Activated gamma-delta T cell treated with Interleukin-2 at 50 U/mL for 16 hours (primary cell): ENCODE measurements at regions not wholly inside any gene's neighbourhood (a gene's known extent, or its start where the extent isn't known, plus 50 kb on each side); places are given as distances from the start of the nearest gene placed in this dataset.

Source experiments
- DNase-seq: peaks from one replicate; pipeline ENCODE4 v3.0.0-alpha.2; 2020

- DNase-seq, result no peak
Measured at GRCh38 chr1:239686386-239686785, 300.0 kb downstream of the CHRM3 start.

DNA sequence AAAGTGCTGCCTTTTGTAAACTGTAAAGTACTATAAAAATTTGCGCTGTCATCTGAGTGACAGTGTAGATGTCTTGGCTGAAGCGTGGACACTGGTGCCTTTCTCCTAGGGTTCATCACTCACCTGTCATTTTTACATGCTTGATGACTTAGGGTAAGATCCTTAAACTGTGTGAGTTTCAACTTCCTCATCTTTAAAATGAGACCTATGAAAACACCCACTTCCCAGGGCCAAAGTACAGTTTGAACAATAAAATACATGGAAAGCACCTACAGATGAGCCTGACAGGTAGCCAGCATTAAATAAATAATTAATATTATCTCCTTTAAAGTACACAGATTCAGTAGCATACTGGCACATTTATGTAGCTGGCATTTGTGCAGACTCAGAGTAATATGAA lies 309.9 kb downstream of the CHRM3 start:
- DNase-seq, result no peak

DNA sequence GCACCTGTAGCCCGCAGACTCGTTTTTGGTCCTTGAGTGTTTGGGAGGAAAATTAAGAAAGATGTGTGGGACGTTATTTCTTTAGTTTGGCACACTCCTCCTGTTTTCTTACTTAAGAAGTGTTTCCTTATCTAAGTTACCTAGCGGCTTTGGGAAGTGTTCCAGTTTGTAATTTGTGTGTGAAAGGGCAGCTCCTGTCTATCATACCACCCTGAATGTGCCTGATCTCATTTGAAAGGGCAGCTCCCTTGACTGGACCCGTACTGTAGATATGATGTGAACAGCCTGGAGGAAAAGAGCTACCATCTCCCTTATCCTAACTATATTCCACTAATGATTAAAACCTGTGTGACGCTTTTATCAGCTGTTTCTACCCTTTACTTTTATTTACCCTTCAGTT lies 314.3 kb downstream of the CHRM3 start:
- DNase-seq, result no peak

DNA sequence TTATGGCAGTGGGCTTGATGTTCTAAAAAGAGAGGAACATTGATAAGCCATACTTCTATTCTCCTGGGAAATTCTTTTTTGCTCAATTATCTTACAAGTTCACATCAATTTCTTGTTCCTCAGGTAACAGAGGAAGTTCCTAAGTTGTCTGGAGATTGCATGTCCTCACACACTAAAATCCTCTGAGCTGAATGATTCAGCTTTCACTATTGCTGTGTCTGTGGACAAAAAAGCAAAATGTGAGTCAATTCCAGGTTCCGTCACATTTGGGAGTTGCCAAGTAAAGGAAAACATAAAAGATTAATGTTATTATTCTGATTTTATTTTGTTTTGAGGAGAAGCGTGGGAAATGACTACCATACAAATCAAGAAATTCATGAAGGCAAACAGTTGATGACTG lies 316.7 kb downstream of the CHRM3 start:
- DNase-seq, result no peak

- no peak for DNase-seq
Measured at GRCh38 chr1:239706245-239706892, 320.0 kb downstream of the CHRM3 start.

DNA sequence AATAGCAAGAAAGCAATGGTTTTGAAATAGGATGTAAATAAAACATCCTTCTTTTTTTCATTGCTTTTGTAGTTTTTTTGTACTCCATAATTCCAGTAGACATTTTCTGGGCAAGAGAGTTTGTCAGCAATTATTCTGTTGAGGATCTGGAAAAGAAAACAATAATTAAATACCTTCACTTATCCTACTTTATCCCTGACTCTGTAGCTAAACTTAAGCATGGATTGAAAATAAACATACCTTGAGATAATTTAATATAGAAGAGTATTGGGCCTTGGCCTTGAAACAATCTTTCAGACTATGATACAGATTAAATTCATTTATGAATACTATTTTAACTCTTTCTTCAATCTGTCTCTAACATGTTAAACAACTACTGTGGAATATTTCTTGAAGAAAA lies 321.2 kb downstream of the CHRM3 start:
- DNase-seq, result no peak

GRCh38 chr1:239708622-239709021 lies 322.3 kb downstream of the CHRM3 start:
- no peak for DNase-seq

DNA sequence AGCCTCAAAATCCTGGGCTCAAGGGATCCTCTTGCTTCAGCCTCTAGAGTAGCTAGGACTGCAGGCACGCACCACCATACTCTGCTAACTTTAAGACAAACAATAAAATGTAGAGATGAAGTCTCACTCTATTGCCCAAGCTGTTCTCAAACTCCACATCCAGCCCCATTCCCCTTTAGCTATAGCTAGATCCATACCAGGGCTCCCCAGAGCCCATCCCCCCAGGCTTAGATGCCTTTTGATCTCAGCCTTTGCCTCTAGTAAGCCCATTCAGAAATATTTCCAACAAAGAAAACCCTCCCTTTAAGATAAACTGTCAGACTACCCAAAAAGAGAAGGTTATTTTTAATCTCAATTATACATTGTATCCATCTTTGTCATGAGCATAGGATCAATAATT lies 325.4 kb downstream of the CHRM3 start:
- no peak for DNase-seq

- DNase-seq, result no peak
Measured at GRCh38 chr1:239717097-239717917, 330.9 kb downstream of the CHRM3 start.

- DNase-seq, result no peak
Measured at GRCh38 chr1:239717918-239718184, 331.5 kb downstream of the CHRM3 start.

DNA sequence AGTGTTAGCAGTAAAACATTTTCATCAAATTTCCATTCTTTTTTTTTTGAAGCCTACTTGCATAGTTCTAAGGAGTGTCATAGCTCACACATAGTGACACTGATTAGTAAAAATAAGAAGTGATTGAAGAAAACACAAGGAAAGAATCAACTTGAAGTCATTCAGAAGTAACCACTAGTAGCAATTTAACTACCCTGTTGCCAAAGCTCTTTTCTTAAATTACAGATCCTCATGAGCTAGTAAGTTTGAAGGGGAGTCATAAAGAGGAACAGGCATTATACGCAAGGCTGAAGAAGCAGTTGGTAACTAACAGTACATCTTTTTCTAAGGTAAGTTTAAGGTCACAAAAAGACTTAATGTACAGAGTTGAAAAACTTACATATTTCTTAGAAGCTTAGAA lies 332.2 kb downstream of the CHRM3 start:
- DNase-seq, result no peak

DNA sequence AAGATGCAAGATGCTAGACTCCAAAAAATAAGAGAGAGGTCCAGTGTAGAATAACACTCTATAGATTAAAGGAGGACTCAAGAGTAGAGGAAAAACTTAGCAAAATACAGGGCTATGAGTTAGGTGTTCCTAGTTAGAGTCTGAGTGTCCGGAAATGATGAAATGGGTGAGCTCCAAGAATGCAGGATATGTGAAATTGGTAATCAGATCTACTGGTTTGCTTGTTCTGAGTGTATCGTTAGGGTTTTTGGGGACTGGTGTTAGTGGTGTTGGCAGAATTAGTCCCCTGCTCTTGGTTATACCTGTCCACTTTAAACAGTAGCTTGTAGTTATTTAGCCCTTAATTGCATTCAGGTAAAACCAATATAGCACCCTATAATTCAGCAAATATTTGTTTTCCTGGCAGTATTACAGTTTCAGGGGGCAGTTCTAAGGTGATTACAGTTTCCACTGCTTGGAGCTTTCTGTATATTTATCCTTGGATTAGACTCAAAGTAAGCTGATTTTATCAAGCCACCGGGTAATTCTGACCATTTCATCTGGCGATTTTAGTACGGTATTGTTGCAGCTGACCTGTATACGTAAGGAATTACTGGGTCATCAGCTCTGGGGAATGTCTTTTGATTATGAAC lies 332.7 kb downstream of the CHRM3 start:
- no peak for DNase-seq

DNA sequence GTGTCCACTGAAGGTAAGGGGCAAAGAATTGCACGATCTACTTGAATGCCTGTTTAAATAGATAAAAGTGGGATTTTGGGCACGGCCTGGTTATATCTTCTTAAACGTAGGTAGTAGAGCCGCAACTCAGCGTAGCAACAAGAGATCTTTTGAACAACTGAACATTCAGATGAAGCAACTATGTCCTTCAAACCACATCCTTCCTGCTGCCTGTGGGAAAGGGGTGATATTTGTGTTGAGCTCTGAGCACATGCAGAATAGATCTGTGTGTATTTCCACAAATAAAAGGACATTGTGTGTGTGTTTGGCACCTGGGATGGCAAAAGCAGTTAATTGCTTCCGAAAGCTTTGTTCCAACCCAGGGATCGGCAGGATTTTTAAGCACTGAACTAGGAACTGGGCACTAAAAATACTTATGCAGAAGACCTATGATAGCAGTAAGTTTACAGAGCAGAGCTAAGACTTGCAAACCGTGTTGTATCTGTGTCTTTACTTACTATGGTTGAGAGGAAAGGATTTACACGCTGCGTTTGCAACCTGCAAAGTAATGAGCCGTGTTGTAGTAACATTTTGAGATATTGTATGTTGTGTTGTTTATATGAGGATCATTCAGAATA lies 333.4 kb downstream of the CHRM3 start:
- DNase-seq, result peak; percentile 50

DNA sequence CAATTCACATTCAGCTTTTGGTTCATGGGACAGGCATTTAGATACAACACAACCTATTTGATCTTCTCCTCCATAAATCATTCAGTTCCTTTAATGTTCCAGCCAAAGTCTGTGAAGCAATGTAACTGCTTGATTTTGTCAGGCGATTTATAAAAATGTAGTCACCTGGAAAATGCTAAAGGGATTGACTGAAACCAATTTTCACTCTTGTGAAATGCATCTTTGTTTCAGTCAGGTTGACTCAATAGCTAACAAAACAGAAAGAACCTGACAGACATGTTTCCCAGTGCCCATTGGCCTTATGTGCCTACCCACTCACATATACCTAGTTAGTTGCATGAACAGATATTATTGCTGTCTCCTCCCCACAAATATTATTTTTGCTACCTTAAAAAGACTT lies 335.7 kb downstream of the CHRM3 start:
- no peak for DNase-seq

GRCh38 chr1:239723776-239724367 lies 337.5 kb downstream of the CHRM3 start:
- no peak for DNase-seq

DNA sequence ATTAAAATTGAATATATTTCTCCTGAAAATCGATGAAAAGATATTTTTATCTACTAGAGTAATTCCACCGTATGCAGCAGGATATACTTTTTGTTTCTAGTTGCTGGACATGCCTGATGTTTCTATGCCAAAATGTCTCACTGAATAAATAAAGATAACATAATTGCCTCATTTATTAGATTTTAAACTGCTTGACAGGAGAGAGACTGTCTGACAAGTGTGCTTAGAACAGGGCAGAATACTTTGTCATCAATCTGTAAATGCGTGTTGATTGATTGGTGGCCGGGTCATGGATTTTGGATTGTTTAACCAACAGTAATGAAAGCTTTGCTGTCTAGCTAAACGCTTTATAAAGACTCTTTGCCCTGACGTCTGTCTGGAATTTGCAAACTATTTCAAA lies 339.0 kb downstream of the CHRM3 start:
- DNase-seq, result no peak

DNA sequence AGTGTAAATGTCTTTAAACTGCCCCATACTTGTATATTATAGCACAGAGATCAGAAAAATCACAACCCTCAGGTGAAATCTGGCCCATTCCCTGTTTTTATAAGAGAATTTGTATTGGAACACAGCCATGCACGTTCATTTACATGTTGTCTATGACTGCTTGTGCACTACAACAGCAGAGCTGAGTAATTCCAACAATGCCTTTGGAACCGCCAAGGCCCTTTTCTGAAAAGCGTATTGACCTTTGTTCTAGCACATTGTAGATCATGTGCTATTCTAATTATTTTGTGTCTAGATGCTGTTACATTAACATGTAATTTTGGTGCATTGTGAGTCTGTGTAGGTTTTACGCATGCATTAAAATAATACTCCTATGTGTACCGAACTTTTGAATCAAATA lies 339.6 kb downstream of the CHRM3 start:
- no peak for DNase-seq

GRCh38 chr1:239730378-239730777 lies 344.0 kb downstream of the CHRM3 start:
- no peak for DNase-seq

DNA sequence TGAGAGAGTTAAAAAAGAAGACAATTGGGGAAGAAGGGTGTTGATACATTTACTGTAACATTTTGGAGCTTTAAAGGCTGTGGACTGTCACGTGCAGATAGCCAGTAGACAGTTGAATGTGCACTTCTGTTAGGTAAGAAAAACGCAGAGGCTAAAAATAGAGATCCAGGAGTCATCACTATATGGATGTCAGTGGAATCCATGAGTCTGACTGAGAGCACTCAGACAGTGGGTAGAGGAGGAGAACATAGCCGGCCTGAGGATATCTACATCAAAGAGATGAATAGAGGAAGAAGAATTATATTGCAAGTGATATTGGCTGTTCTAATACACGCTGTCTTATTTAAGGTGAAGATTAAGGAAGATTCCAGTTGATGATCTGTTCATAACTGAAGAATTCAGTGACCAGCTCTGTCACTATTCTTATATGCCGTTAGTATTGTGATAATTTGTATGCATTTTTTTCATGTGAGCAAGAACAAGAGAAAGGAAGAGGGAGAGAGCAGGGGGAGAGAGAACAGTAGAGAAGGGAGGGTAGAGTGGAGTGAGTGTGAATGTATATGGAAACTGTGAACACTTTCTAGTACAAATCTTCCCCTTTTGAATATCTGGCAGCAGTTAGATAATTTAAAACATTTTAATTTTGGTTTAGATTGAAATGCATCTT lies 344.8 kb downstream of the CHRM3 start:
- no peak for DNase-seq

- no peak for DNase-seq
Measured at GRCh38 chr1:239732770-239733169, 346.4 kb downstream of the CHRM3 start.

DNA sequence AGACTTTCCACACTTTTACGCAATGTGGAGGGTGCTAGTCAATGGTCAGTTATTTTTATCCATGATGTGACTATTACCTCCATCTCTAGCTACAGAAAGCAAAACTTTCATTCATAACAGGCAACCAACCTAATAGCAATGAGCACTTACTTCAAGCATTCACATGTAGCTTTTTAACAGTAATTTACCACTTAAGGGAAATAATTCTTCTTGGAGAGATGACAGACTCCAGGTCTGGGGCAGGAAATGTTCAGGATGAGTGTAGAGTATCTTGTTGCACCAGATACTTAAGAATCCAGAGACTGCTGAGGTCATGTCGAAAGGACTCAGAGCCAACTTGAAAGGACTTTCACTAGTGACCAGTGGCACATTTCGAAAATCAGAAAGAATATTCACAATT lies 347.6 kb downstream of the CHRM3 start:
- no peak for DNase-seq

DNA sequence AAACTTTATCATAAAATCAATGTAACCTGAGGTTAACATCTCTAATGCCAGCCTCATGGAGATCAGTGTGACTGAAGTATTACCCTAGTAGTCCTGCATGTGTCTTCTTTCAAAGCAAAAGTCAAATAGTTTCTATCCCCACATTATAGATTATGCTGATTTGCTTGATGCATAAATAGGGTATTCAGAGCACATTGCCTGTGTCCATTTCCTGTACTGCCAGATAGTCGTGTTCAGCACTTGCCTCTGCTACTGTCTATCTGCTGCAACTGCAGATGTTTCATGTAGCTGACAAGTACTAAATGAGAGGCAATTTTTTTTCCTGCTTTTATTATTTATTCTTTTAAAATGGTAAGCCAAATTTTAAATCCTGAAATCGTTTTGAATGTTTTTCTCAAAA lies 348.7 kb downstream of the CHRM3 start:
- DNase-seq, result no peak

DNA sequence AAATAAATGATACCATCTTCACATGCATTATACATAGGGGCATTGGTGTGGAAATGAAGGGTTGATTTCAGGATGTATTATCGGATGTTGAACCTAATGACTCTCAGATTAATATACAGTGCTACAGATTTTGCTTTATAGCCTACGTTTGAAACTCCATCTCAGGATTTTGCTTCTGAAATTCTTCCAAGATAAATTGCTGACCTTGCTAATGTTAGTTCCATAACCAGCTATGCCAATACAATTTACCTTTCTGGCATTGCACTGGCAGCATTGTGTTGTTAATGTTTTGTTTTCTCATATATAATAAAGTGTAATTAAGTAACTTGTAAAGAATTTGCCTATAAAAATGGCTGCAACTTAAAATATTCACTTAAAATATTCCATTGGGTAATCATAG lies 350.1 kb downstream of the CHRM3 start:
- DNase-seq, result no peak
